Stimulated activated naive CD8-positive, alpha-beta T cell treated with anti-CD3 and anti-CD28 coated beads, Interleukin-15, Interleukin-2, amounts not matched to agents 100 U/mL and 50 U/mL, for 24 hours (primary cell): ENCODE measurements at regions not wholly inside any gene's neighbourhood (a gene's known extent, or its start where the extent isn't known, plus 50 kb on each side); places are given as distances from the start of the nearest gene placed in this dataset.

ENCODE experiments used
- ATAC-seq: fragments of 150-1000 bp; cut with Tn5 transposase; one replicate; pipeline ENCODE4 v1.10.0; 2021
- DNase-seq: peaks from one replicate; pipeline ENCODE4 v3.0.0; 2021

DNA sequence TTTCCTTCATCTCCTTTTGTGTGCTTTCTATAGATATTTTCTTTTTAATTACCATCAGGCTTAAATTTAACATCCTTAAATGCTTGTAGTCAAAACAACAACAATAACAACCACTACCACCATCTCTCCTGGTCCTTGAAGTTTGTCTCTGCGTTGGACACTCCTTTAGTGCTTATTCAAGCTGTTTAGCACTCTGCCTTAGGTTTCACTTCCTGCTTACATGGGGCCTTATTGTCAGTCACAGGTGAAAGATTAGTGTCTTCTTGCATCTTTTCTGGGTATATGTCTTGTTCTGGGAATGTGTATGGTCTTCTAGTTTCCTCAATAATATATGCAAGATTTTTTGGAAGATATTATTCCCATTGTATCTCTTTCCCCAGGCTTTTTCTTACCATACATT is 240.1 kb upstream of the NXPH2 start:
- DNase-seq (no peak), ATAC-seq (no peak)

DNA sequence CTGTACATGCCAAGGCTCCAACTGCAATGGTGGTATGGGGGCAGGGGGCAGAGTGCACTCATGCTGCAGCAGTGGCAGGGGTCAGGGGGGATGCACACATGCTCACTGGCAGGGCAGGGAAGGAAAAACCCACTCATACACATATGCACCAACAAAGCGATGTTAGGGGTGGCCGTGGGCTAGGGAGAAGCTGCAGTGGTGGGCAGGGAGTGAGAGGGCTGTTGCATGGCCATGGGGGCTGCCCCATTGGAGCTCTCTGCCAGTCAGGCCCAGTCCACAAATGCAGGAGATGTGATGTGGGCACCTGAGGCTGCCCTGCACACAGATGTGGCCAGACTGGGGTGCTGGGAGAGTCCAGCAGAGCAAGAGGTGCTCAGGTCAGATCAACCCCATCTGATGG is 238.1 kb upstream of the NXPH2 start:
- ATAC-seq, result no peak
- no peak for DNase-seq

DNA sequence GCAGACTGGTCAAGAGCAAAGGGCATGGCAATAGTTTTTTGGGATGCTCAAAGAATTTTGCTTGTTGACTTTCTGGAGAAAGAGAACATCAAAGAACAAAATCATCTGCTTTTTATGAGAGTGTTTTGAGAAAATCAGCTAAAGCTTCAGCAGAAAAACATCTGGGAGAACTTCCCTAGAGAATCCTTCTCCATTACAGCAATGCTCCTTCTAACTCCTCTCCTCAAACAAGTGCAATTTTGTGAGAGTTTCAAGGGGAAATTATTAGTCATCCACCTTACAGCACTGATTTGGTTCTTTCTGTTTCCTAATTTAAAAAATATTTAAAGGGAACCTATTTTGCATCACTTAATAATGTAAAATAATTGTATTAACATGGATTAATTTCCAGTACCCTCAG is 226.9 kb upstream of the NXPH2 start:
- DNase-seq (no peak), ATAC-seq (no peak)

DNA sequence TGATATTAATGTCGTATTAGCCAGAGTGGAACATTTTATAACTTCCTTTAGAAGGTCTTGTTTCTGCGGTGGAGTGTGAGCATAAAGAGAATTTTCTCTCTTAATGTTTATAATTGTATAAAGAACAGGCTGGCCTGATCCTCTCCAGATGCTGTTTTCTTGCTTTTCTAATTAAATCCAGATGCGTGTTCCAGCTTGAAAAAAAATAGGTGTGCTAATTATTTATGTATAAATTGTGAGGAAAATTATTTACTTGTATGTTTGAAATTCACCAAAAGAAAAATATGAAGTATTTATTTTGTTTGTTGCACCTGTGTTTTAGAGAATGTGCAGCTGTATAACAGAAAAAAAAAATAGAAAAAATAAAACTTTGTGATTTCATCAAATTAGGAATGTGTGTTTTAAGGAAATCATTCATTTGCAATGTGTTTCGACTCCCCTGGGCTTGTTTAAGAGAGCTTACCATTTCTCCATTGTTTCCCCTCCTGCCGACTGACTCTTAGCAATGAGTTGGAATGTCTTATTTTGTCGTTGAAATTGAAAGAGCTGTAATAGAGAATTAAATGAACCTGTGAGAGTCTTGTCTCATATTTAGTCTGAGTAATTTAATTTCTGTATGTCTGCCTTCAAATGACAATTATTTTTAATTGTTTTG is 220.1 kb upstream of the NXPH2 start:
- ATAC-seq (no peak), DNase-seq (no peak)

DNA sequence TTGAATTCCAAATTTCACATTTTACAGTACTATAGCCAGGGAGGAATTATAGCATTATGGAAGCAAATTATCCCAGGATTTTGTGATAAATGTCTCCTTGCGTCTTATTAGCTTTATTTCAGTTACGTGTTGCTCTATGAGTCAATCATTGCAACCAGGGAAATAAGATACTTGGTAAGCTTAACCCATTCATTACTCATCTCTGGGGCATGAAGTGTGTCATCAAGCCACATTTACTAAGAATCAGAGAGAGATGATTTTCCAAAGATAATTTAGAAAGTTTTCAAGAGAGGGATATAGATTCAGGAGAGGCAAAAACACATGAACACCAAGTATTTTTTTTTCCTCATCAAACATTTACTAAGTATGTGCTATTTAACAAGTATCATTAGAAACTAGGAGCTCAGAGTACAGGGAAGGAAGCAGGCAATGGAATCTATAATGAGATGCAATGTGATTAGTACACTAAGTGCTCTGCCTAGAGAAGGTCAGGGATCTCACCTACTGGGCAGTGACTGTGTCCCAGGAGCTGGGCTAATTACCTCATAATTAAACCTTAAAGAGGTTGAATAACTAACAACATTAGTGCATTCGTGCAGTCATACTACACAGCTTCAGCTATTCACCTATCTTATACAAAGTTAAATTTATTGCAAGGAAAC is 217.8 kb upstream of the NXPH2 start:
- no peak for ATAC-seq

DNA sequence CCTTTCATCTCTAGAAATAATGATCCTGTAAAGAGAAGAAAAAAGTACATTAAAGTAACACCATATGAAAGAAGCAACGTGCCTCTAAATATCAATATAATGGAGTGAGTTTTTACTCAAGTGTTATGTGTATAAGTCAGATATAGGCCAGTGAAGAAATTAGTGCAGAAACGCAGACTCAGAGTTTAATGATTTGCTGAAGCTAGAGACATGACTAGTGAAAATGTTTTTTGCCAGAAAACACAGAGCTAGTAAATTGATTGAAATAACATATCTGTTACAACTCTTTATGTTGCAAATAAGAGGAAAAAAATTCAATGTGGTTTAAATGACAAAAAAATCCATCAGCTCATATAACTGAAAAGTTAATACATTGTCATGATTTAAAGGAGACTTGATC is 217.2 kb upstream of the NXPH2 start:
- DNase-seq, result no peak
- no peak for ATAC-seq

More for the DNA sequence above, 217.8 kb upstream of the NXPH2 start:
- no peak for DNase-seq

DNA sequence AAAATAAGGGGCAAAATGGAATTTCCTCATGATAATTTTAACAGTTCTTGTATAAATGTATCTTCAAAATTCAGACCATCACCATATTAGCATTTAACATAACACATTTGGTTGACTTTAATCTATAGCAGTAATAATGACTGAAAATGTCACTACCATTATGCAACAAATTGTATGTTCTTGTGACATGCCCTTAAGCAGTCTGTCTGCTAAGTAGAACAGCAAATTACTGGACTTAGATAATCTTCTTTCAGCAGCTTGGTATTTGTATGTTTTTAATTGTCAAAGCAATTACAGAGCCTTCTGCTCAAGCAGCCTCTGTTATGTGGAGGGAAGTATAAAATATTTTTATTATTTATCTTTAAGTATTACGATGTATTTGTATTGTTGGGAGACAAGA is 214.3 kb upstream of the NXPH2 start:
- ATAC-seq, result no peak

DNA sequence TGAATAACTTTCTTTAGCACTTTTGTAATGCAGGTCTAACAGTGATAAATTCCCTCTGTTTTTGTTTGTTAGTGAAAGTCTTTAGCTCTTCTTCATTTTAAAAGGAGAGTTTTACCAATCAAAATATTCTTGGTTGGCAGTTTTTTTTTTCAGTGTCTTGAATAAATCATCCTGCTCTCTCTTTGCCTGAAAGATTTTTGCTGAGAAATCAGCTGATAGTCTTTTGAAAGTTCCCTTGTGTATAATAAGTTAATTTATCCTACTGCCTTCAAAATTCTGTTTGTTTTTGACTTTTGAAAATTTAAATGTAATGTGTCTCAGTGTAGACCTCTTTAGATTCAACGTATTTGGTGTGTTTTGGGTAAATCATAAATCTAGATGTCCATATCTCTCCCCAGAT is 205.7 kb upstream of the NXPH2 start:
- ATAC-seq, result no peak

More for the DNA sequence above, 214.3 kb upstream of the NXPH2 start:
- DNase-seq, result no peak

DNA sequence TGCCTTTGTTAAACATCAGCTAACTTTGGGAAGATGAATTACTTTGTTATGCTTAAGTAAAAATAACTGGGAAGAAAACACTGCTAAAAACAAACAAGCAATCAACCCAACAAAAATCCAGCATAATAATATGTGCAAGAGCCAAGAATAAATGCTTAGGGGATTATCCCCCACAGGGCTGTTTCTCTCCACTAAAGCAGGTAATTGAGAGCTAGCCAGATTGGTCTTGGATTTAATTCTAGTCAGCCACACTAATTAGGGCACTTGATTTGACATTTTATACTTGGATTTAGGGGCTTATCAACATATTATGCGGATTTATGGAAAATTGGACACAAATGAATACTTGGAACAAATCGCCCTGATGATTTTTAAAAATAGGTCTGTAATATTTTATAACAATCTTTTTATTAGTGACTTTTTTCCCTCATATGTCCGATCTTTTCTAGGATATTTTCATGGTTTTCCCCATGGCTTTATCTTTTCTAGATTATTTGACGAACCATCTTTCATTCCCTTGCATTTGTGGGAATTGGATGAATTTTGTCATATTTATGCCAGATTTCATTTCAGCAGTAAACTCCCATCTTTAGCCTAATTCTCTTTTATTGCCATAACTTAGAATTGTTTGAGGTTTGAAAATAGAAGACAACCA is 199.1 kb upstream of the NXPH2 start:
- no peak for ATAC-seq
- DNase-seq, result no peak

More for the DNA sequence above, 205.7 kb upstream of the NXPH2 start:
- DNase-seq, result no peak

DNA sequence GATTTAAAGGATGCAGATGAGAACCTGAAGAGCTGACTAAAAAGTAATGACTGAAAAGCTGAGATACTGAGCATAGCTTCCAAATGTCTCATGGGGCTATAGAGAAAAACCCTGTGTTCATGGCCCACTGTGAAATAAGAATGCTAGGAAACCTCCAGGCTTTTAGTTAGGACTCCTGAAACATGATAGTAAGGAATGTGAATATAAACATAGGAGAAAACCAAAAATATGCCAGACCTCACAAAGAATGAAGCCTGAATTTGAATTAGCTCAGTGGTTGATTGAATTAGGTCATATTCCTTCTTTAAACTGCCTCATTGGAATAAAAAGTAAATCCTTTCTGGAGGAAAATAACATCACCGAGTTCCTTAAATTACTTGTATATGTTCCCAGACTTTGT is 194.5 kb upstream of the NXPH2 start:
- DNase-seq (no peak), ATAC-seq (no peak)

DNA sequence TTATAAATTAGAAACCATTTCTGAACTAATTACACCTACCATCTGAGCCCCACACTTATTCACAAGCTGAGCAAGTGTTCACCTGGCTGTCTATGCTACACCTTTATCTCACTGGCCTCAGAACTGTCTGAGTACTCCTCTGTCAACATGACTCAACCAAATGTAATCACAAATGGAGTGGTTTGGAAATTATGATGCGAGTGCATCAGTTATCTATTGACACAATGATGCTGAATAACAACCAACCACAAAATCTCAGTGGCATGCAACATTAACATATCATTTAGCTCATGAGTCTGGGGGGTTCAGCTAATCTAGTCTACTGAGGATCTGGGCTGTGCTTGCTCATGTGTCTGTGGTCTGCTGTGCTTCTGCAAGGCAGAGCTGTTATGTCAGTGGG is 184.2 kb upstream of the NXPH2 start:
- DNase-seq, result no peak
- no peak for ATAC-seq

DNA sequence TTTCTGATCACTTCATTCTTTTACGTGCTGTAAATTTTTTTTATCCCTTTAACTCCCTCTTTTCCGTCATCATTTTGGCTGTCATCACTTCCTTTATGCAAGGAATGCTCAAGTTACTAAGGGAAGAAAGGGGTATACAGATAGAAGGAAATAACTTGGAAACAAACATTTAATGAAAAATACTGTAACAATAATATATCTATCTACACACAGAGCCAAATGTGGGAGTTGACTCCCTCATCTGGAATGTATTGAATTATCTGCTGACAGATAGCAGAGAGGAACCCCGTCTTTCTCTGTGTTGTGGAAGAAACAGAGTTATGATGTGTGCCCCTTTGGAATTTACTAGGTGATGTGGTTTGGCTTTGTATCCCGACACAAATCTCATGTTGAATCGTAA is 182.5 kb upstream of the NXPH2 start:
- DNase-seq (no peak), ATAC-seq (no peak)

DNA sequence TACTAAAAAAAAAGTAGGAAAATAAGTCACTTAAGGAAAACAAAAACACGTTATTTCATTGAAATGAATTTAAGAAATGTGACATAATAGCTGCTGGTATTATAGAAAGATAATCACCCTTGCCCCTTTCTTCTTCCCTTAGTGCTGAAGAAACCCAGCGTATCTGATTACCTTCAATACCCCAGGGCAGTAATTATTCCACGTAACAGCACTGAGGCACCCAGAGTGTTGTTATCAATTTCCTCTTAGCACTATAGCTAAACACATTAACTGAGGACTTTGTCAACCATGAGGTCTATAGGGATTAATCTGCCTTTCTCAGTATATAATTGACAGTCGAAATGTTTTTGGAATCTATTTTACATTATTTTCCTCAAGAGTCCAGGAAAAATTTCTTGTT is 180.0 kb upstream of the NXPH2 start:
- ATAC-seq (no peak), DNase-seq (no peak)

DNA sequence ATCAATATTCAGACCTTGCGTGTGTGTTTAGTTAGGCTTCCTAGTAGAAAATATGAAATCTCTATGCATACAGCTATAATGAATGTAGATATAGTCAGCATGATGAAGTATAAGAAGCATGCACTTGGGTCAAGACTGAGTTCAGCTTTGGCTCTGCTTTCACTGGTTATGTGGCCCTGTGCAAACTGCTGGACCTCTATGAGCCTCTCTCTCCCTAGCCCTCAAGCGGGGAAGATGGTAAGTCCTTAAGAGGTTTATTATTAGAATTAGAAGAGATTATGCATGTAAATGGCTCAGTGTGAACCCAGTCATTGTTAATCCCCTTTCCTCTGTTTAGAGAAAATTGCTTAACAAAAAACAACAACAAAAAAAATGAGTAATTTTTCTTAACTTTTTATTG is 178.8 kb upstream of the NXPH2 start:
- ATAC-seq (no peak), DNase-seq (no peak)

DNA sequence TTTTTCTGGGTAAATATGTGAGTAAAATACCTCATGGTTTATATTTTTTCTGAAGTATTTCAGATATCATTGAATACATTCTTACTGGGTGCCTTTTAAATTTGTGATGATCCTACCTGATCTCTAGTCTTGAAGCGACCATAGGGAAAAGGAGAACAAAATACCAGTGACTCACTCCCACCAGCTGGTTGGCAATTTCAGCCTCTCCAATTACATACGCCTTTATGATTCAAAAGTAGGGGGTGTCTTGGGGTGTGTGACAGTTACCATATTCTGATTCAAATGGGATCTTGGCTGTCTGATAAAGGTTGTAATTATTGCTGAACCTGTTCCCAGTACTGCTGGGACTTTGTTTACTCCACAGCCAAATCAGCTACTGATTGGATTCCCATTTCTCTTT is 175.9 kb upstream of the NXPH2 start:
- no peak for DNase-seq
- no peak for ATAC-seq

DNA sequence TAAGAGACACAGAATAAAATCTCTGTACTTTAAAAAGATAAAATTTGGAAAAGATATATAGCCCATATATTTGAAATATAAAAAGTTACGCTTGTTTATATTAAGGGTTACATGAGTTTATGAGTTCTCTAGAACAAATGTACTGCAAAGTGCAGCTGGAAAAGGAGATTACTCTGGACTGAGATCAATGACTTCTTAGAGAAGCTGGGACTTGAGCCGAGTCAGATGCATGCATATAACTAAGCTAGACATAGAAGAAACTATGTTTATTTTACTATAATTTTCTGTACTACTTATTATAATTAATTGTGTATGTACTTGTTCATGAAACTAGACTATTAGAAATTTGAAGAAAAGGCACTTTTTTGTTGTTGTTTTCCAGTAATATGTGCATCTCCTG is 170.3 kb upstream of the NXPH2 start:
- no peak for ATAC-seq
- DNase-seq, result no peak

DNA sequence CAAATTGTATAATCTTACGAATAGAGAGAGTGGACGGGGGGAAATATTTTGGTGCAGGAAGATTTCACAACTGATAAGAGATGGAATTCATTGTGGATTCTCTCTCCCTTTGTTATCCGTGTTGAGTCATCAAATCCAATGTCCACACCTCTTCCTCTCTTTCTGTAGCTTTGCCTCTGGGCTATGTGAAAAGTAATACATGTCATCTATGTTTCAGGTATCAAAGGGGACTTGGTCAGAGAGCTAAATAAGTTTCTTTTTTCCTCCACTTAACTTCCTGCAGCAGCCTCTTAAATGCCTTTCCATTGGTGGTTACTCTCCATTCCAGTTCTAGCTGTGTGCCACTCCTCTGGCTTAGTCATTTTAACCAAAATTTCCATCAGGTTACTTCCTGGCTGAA is 169.3 kb upstream of the NXPH2 start:
- ATAC-seq, result no peak
- DNase-seq, result no peak

DNA sequence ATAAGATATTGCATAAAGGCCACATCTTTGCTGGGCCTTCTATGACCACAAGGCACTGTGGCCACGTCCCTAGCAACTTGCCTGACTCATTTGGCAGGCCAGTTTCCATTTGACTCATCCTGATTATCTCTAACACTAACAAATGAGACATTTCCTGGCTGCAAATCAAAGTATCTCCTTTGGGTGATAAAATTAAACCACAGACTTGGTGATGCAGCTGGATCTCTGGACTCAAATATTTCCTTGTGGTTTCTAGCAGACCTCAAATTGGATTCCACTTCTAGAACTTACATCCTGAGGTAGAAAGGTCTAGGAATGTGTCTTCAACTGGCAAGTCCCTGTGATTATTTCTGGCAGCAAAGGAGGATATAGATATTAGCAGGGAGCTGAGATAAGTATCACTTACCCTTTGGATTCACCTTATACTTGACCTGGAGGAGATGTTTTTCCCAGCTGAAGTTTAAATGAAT is 167.9 kb upstream of the NXPH2 start:
- ATAC-seq (no peak), DNase-seq (no peak)

DNA sequence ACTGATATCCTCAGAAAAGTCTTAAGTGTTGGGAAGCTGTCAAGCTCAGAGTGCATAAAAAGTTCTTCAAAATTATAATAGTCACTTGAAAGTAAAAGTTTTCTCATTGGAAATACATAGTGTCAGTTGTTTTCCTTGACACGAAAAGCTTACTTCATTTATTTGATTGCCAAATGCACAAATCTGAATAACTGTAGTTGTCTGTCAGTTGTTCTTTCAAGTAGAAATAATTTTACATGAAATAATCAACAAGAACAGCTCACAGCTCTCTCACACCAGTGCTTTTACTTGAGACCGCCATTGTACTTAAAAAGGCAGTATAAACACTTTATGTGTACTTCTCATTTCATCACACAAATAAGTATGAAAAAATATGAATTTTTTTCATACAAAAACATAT is 163.3 kb upstream of the NXPH2 start:
- DNase-seq (no peak), ATAC-seq (no peak)

DNA sequence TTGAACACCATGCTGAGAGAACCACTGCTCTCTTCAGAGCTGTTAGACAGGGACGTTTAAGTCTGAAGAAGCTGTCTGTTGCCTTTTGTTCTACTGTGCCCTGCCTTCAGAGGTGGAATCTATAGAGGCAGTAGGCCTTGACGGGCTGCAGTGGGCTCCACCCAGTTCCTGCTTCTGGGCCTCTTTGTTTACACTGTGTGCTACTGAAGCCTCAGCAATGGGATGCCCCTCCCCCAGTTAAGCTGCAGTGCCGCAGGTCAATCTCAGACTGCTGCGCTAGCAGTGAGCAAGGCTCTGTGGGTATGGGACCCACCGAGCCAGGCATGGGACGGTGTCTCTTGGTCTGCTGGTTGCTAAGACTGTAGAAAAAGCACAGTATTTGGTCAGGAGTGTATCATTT is 162.3 kb upstream of the NXPH2 start:
- ATAC-seq, result no peak

DNA sequence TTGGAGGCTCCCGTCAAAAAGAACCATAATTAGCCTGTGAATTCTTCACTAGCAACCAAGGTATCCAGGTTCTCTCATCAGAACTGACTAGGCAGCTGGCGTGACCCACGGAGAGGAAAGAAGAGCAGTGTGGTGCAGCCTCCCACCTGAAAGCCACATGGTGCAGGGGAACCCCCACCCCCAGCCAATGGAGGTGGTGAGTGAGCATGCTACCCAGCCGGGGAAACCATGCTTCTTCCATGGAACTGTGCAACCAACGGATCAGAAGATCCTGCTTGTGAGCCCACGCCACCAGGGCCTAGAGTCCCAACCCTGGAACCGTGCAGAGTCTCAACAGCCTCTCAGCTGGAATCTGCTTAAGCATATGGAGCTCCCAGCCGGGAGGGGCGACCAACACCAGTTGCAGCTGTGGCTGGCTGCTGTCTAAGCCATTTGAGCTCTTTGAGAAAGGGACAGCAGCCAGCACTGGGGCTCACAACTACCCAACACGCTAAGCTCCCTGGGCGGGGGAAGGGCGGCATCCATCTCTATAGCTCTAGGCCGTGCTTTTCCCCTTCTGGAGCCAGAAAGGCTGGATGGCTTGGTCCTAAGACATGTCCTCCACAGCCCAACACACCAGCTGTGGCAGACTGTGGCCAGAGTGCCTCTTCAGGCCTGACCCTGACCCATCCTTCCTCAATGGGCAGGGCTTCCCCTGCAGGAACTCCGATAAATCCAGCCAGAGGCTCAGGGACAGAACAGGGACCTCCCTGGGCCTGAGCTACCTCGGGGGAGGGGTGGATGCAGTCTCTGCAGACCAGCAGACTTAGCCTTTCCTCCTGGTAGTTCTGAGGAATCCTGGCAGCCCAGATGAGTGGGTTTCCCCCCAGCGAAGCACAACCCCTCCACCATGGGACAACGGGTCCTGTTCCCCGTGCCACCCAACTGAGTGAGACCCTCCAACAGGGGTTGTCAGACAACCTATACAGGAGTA is 151.4 kb upstream of the NXPH2 start:
- no peak for ATAC-seq
- DNase-seq, result no peak

More for the DNA sequence above, 162.3 kb upstream of the NXPH2 start:
- no peak for DNase-seq

DNA sequence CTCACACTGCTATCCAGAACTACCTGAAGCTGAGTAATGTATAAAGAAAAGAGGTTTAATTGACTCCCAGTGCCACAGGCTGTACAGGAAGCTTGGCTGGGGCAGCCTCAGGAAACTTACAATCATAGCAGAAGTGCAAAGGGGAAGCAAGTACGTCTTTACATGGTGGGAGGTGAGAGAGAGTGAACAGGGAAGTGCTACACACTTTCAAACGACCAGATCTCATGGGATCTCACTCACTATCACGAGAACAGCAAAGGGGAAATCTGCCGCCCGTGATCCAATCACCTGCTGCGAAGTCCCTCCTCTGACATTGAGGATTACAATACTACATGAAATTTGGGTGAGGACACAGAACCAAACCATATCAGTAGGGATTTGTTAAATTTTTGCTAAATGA is 150.4 kb upstream of the NXPH2 start:
- no peak for ATAC-seq
- DNase-seq, result no peak
